HG02610 (cell line): ENCODE measurements at regions not wholly inside any gene's neighbourhood (a gene's known extent, or its start where the extent isn't known, plus 50 kb on each side); places are given as distances from the start of the nearest gene placed in this dataset.
"Not testable (repeated sequence)": the region's sequence is repeated elsewhere in the genome, so short reads cannot be mapped to it uniquely, and the experiment has no call there.

Experiments
- ATAC-seq: cut with Tn5 transposase; IDR thresholded peaks from one replicate; pipeline ENCODE4 v1.9.1; 2021; ENCODE audit warnings: mild to moderate bottlenecking, moderate library complexity; ENCODE audit not compliant: unreplicated experiment

GRCh38 chrX:65331371-65331770, 203.2 kb downstream of the LAS1L start:
- ATAC-seq, result no peak

GRCh38 chrX:65300104-65300809, 234.3 kb downstream of the LAS1L start:
- ATAC-seq, result no peak

- ATAC-seq, result not testable (repeated sequence)
Measured at GRCh38 chrX:65282905-65283304, 251.7 kb downstream of the LAS1L start.

GRCh38 chrX:65273152-65273551, 261.4 kb downstream of the LAS1L start:
- ATAC-seq, result no peak

- ATAC-seq, result no peak
Measured at GRCh38 chrX:65266482-65266881, 268.1 kb downstream of the LAS1L start.

- no peak for ATAC-seq
Measured at GRCh38 chrX:65253817-65254216, 277.6 kb upstream of the ZC4H2 start.

GRCh38 chrX:65241059-65241721, 264.9 kb upstream of the ZC4H2 start:
- ATAC-seq, result no peak

- no peak for ATAC-seq
Measured at GRCh38 chrX:65203545-65203944, 227.3 kb upstream of the ZC4H2 start.

GRCh38 chrX:65196758-65197360, 220.6 kb upstream of the ZC4H2 start:
- no peak for ATAC-seq

GRCh38 chrX:65195621-65196020, 219.4 kb upstream of the ZC4H2 start:
- ATAC-seq, result no peak

GRCh38 chrX:65194547-65194946, 218.3 kb upstream of the ZC4H2 start:
- ATAC-seq, result no peak

GRCh38 chrX:65163325-65163724, 187.1 kb upstream of the ZC4H2 start:
- ATAC-seq, result not testable (repeated sequence)

- ATAC-seq, result no peak
Measured at GRCh38 chrX:65148232-65148631, 172.0 kb upstream of the ZC4H2 start.

- no peak for ATAC-seq
Measured at GRCh38 chrX:65136424-65136823, 160.2 kb upstream of the ZC4H2 start.

GRCh38 chrX:65127842-65128241, 151.6 kb upstream of the ZC4H2 start:
- no peak for ATAC-seq

GRCh38 chrX:65098851-65099250, 122.6 kb upstream of the ZC4H2 start:
- no peak for ATAC-seq

GRCh38 chrX:65093658-65094057, 117.4 kb upstream of the ZC4H2 start:
- ATAC-seq, result no peak

- ATAC-seq, result no peak
Measured at GRCh38 chrX:65073233-65073632, 97.0 kb upstream of the ZC4H2 start.

- ATAC-seq, result no peak
Measured at GRCh38 chrX:65072590-65072989, 96.3 kb upstream of the ZC4H2 start.

- ATAC-seq, result not testable (repeated sequence)
Measured at GRCh38 chrX:65058626-65059025, 82.4 kb upstream of the ZC4H2 start.

- ATAC-seq, result no peak
Measured at GRCh38 chrX:65045001-65045400, 68.8 kb upstream of the ZC4H2 start.

GRCh38 chrX:65035446-65035770, 59.2 kb upstream of the ZC4H2 start:
- peak; percentile 29 for ATAC-seq
